ENCODE measurements at regions not wholly inside any gene's neighbourhood (a gene's known extent, or its start where the extent isn't known, plus 50 kb on each side); places are given as distances from the start of the nearest gene placed in this dataset.

DNA sequence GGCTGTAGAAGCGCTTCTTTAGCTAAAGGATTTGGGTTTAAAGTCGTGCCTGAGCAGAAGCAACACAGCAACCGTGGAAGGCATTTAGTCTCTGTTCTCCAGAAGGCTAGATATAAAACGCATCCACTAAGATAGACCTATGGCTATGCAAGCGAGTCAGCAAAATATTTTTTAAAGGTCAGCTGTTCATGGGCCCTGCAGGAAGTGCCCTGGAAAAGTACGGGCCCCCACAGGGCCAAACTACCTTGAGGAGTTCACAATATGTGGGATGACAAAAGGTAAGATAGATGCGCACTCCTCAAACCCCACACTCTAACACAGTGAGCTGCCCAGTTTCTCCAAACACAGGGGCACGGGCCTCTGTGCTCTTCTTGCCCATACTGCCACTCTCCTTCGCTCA lies 261.6 kb downstream of the VPS13C start:
- intact Hi-C loops (cut with micrococcal nuclease): no loop called here

DNA sequence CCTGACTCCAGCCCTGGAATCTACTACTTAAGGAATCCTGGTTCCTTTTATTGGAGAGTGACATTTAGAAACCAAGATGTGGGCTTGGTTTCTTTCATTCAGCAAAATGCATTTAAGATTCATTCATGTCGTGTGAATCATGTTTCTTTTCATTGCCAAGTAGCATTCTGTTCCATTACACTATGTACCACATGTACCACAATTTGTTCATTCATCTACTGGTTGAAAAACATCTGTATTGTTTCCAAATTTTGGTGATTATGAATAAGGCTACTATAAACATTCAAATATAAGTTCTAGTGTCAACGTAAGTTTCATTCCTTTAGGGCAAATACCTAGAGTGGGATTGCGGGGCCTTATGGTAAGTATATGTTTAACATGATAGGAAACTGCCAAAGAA lies 264.2 kb downstream of the VPS13C start:
- intact Hi-C loops (cut with micrococcal nuclease): no loop called here

DNA sequence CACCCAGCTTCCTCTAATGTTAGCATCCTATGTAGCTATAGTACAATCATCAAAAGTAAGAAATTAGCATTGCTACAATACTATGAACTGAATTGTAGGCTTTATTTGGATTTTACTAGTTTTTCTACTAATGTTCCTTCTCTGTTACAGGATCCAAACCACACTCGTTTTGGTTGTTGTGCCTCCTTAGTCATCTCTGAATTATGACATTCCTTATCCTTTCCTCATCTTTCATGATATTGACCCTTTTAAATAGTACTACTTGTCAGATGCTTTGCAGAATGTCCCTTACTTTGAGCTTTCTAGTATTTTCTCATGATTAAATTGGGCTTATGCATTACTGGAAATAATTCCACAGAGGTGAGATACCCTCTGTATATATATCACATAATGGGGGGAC lies 265.4 kb downstream of the VPS13C start:
- intact Hi-C loops (cut with micrococcal nuclease): no loop called here

DNA sequence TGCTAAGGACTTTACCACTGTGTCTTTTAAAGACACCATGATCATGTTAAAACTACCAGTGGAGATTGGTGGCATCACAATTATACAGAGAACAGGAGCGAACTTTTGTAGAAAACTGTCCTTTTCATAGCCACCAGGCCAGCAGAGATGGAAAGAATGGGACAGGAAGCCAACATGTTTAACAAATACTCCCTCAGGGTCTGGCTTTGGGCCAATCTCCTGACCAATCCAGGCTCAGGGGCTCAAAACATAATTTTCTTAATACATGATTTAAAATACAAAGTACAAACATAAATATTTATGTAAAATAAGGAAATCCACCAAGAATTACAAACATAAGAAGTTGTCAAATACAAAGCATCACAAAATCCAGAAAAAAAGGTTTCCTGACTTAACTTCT lies 266.0 kb downstream of the VPS13C start:
- intact Hi-C loops (cut with micrococcal nuclease): no loop called here

DNA sequence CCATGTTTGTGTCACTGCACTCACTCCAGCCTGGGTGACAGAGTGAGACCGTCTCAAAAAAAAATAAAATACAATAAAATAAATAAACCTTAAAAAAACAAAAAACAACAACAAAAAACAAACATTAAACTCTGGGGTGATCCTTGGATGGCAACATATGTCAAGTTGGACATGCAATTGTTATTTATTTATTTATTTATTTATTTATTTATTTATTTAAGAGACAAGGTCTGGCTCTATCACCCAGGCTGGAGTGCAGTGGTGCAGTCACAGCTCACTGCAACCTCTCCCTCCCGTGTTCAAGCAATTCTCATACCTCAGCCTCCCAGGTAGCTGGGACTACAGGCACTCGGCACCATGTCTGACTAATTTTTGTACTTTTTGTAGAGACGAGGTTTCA lies 275.5 kb downstream of the VPS13C start:
- intact Hi-C loops (cut with micrococcal nuclease): no loop called here

DNA sequence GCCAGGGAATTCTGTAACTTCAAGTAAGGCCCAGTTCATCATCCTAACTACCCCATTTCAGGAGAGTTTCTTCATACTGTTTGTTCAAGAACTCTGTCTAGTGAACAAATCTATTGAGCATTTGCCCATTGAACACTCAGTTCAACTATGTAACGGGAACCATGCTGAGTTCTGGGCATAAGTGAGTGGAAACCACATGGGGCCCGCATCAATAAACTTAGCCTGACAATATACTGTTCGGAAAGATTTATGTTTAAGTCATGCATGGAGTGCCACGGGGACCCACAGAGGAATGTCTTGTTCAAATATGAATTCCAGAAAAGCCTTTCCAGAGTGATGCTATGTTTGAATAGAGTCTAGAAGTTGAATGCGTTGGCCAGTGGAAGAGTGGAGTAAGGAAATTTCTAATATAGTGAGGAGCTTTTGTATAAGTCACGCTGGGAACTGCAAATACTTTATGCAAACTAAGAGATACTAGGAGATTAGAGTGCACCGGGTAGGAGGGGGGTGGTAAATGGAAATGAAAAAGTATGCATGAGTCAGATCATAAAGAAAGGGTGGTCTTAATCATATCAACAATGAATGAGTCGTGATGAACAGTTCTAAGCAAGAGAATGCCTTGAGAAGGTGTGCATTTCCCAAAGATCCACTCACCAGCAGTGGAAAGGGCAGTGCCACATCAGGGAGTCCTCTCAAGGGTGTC lies 279.8 kb downstream of the VPS13C start:
- intact Hi-C loops (cut with micrococcal nuclease): no loop called here

DNA sequence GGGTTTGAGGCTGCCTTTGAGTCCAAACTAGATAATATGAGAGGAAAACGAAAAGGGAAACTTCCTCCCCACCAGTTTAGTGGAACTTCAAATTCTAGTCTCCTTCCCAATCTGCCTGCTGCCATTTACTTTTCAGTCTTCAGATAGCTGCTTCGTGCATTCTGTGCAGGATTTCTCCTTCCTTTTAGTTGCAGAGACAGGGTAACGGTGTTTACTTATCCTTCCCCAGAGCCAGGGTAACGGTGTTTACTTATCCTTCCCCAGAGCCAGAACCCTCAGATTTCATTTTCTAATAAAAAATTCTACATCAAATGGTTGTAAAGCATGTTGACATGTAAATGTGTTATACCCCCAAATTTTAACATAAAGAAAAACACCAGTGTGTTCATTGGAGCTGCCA lies 282.6 kb downstream of the VPS13C start:
- intact Hi-C loops (cut with micrococcal nuclease): no loop called here

DNA sequence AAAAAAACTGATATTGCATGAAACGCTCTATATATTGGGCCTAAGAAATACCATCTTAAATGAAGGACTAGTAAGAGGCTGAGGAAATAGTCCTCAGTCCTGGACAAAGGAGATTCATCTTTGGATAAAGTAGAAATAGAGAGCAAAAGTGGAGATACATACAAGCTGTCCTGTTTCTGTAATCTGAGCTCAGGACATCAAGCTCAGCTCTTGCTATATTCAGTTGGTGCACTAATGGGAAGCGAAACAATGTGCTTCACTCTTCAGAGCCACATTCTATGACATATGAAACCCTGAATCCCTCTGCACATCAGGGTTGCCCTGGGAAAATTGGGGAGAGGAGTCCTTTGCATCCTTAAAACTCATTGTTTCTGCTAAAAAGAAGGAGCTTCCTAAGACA lies 290.7 kb downstream of the VPS13C start:
- intact Hi-C loops (cut with micrococcal nuclease): no loop called here

DNA sequence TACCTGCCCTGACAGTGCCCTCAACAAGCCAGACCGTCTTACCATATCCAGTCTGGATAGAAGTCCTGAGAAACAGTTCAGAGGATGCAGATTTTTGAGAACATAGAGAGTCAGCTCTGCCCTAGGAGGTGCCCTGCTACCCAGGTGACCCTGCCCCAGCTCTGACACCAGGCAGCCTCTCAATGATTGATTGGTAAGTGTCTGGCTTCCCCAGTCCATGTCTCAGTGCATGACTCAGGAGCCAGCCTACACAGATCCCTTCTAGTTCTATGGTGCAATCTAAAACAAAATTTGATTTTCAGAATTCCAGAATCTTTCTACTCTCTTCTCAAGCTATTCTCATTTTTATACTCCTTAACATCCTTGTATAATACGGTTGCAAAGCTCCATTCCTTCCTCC lies 292.1 kb downstream of the VPS13C start:
- intact Hi-C loops (cut with micrococcal nuclease): no loop called here

DNA sequence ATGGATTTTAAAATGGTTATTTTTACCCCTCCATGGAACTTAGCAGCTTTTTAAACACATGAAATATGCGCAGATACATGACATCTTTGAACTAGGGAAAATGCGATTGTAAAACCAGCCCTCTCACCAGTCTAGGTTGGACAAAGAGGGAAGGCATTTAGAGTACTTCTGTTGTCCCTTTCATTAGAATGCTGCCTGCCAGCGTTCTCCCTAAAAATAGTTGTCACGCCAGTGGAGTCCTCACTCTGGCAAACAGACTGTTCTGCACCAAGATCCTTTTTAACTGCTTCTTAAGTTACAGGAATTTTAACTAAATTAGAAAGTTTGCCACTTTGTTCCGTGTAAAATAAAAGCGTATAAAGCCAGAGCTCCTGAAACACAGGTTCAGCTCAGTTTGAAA lies 295.3 kb downstream of the VPS13C start:
- intact Hi-C loops (cut with micrococcal nuclease): no loop called here

DNA sequence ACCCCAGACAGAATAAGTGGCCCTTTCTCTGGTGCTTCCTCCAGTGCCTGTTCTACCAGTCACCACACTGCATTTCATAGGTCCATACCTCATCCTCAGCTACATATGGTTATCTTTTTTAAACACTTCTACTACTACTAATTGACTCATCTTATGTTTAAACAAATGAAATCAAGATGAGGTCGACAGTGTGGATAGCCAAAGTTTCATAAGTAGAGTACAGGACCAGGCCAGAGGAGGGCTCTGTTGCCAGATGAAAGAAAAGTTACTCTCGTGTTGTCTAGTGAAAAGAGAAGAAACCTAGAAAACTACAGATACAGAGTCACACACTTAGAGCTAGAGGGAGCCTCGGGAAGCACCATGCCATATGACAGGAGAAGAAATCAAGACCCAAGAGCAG lies 296.1 kb downstream of the VPS13C start:
- intact Hi-C loops (cut with micrococcal nuclease): no loop called here

DNA sequence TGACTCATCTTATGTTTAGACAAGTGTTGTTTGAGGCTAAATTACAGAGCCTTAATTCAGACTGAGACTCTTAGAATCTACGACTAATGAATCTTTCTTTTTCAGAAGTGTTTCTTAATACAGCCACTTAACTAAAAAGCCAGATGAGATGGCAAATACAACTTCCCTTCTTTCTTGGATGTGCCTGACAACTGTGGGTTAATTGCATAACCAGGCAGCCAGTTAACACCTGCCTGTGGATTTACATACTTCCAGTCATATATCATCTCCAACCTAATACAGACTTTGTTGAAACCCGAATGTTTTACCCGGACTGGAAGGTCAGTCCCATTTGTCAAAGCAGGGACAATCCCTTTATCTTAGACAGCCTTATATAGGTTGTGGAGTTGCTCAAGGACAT lies 297.6 kb downstream of the VPS13C start:
- intact Hi-C loops (cut with micrococcal nuclease): no loop called here

DNA sequence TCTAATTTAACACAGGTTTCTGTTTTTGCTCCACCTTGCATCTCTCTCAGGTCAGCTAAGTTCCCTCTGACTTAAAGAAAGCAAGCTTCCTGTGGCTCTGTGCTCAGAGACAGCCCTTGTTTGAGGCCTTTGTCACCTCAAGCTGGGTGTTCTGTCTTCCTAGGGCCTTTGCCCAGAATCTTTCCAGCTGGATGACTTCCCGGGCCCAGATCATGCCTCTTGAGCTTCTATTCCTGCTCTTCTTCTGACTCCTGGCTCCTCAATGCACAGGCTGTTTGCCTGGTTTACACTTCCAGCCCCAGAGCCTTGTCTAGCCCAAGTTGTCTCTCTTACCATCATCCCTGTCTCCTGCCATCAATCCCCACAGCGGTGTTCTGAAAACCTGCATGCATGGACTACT lies 300.6 kb downstream of the VPS13C start:
- intact Hi-C loops (cut with micrococcal nuclease): no loop called here

DNA sequence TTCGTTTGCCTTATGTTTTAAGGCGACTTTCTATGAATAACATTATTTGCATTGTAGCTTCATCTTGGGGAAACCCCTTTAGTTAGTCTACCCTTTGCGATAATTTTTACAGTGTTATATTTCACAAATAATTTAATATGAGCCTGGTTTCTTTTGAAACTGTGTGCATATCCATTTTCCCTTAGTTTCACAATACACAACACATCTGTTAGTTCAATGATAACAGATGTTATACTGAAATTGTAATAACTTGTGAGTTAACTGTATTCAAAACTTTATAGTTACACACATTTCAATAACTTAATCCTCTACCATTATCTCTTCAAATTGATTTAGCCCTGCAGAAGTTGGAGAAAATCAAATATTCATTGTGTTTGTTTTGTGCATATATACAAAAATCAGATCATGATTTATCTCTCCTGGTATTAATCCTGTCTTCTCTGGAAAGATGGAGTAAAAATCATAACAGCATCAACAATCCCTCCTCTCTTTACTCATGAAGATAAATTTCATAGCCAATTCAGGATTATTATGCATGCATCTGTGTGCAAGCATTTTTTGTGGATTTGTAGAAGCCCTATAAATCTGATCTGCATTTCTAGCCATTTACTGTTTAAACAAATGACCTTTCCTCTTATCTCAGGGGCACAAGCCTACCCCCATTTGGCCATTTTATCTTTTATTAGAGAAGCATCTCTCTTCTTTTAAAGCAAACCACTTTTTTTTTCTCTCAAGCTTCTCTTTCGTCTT lies 304.0 kb downstream of the VPS13C start:
- intact Hi-C loops (cut with micrococcal nuclease): no loop called here

DNA sequence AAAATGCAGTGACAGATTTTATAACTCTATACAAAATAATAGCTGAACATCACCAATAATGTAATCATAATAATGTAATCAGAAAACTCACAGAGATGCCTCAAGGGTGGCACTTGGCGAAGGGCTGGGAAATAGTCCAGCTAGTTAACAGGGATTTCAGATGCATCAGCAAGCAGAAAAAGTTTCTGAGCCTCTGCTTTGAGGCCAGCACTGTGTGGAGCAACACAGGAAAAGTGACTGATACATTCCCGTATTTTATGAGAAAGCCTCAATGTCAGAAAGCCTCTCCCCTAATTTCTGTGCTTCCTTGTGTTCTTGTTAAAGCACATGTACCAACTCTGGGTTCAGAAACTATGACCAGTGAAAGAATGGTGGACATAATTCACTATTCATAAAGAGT lies 304.8 kb downstream of the VPS13C start:
- intact Hi-C loops (cut with micrococcal nuclease): no loop called here

DNA sequence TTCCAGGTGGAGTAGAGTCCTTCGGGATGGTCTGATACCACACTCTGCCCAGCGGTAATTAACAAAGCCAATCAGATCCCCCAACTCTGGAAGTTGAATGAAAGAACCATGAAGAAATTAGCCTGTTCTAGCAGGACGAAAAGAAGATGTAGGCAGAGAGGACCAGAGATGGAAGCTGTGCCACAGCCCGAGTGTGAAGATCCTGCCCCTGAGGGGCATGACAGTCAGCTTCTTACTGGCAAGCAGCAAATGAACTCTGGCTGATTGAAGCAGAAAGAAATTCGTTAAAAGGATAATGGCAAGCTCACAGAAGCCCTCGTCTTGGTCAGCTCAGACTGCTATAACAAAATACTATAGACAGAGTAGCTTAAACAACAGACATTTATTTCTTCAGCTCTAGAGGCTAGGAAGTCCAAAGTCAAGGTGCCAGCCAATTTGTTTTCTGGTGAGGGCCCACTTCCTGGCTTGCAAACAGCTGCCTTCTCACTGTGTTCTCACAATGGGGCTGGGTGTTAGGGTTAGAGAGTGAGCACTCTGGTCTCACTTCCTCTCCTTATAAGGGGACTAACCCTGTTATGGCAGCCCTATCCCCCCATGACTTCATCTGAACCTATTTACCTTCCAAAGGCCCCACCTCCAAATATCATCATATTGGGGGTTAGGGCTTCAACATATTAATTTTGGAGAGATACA lies 307.1 kb downstream of the VPS13C start:
- intact Hi-C loops (cut with micrococcal nuclease): no loop called here

DNA sequence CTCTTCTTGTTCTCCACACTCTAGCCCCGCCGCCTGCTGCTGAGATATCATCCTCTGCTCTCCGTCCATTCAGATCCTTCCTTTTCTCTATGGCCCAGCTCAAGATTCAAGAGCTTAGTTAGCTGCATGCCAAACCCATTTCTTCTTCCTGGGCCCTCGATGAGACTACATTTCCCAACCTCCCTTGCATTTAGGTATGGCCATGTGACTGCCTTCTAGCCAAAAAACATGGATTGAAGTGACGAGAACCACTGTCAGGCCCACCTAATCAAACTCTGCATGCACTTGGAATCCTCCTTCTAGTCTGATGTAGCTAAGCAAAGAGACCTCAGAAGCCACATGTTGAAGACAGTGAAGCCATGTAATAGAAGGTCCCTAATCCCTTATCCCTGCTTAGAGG lies 308.2 kb downstream of the VPS13C start:
- intact Hi-C loops (cut with micrococcal nuclease): no loop called here

DNA sequence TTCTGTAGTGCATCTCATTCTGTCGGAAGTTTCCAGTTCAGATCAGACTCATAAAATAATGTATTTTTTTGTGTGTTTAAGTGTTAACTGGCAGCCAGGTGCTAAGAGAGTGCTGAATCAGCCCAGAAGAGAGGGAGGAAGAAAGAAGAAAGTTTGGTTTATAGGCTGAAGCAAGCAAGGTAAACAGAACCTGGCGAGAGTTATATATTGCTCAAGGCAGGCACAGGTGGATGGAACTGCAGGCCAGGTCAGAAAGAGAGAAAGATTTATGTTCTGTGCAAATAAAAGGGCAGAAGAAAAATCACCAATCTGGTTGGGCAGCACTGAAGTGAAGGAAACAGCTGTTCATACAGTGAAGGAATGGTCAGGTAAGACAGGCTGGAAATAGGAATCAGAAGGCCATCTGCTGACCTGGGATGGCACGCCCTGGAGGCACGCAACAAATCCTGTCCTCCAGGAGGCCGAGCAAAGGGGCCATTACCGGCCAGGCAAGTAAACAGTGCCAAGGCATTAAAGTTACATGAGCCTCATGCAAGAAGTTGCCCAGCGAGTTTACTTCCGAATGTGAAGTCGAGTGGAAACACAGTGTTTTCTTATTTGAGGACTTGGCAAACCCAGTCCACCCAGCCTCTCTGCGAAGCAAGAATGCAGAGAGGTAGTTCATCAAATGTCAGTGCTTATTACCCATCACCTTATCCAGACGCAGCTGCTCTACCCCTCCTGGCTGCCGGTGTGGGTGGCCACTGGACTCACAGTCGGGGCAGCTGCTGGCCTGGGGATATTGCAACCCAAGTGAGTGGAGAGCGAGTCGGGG lies 309.8 kb downstream of the VPS13C start:
- intact Hi-C loops (cut with micrococcal nuclease): no loop called here

DNA sequence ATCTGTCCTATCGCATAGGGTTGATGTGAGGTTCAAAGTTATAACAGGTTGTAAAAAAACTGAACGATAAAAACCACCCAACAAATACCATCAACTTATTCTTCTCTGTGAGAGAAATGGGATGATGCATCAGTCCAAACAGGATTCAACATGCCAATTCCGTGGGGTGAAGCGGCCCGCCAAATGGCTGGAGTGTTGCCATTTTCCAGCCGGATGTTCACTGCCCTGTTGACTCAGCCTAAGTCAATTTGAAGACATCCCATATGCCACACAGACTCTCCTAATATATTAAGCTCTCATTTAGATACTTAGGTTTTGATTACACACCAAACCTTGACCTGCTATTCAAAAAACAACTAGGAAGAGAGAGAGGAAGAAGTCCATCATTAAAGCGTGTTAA lies 311.1 kb downstream of the VPS13C start:
- intact Hi-C loops (cut with micrococcal nuclease): no loop called here

DNA sequence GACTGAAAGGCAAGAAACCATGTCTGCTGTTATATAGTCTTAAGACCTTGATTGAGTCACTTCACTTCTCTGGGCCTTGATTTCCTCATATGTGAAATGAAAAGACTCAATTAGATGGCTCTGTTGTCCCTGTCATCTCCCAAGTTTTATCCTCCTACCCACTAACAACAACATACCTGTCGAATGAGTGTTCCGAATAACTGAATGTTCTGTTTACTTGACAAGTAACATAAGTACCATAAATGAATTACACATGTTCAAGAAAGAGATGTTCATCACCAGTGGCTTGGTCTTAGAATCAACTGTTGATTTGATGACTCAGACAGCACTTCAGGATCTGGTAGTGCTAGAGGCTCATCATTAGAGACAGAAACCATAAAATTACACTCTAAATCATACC lies 311.7 kb downstream of the VPS13C start:
- intact Hi-C loops (cut with micrococcal nuclease): no loop called here

DNA sequence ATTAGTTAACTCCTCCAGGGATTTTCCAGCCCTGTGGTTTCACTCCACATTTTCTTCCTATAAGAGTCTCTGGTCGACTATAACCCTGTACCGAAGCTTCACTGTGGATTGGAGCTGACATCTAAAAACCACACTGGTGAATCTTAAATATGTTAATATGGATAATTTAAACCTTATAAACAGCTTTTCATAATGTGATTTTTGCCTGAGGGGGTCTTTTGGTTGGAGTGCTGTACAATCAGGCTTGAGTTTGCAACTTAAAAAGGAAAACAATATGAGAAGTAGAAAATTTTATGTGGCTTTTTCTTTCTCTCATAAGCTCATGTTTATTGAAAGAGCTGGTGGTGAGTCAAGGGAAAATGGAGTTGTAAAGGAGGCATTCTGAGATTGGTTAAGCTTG lies 313.7 kb downstream of the VPS13C start:
- intact Hi-C loops (cut with micrococcal nuclease): no loop called here
